ENCODE measurements at regions not wholly inside any gene's neighbourhood (a gene's known extent, or its start where the extent isn't known, plus 50 kb on each side); places are given as distances from the start of the nearest gene placed in this dataset.
A peak's percentile ranks its signal among the peaks of the same experiment; 100 is the strongest.

DNA sequence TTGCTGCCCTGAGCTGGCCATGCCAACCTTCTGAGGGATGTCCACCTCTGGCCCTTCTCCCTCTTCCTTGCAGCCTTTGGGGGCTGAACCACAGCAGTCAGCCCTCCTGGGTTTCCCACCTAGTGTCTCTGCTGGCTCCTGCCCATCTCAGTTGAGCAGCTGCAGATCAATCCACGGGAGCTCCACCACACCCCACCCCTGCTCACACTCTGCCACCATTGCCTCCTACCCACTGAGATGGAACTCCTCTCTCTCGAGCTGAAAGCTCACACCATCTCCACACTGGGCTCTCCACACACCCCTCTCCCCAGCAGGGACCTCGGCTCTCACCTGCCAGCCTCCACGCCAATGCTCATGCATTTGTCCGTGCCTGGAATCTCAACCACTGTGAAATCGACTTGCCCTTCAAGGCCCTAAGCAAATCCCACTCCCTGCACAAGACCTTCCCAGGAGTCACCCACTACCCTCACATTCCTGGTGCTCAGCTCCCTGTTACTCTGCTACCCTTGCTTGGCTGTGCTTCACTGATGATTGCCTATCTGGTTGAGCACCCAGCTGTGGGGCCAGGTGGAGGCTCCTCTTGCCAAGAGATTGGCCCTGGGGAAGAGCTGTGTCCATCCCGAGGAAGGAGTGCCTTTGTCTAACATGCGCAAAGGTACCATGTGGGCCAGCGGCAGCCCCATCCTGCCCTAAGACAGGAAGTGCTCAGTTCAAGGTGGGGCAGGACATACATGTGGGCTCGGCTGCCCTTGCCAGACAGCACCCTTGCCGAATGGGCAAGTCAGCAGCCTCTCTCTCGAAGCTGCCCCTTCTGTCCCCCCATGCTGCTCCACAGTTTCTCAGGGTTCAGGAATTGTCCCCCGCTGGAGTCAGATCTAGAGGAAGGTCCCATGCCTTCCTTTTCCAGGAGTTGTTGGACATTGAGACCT is 208.7 kb downstream of the CYP26B1 start:
- H3F3A ChIP-seq (replicated peaks; ENCODE audit: insufficient read depth): no peaks in the 10 kb centered on the region
- POLR2A ChIA-PET: no interaction called here
- H3K4me2 ChIP-seq: no peak overlapping the region
- no peaks in the 10 kb centered on the region for H3K79me2 ChIP-seq (ENCODE audit: insufficient read depth)
- 45% methylated on average over 13 of the region's 13 CpGs for WGBS (ENCODE audit: low lambda C conversion rate)
- H3K36me3 ChIP-seq (replicated peaks in 1 of 2; ENCODE audit: control insufficient read depth in 1 of 2, insufficient read depth in 2 of 2, low read length in 1 of 2): no peaks in the 10 kb centered on the region
- H2AFZ ChIP-seq (ENCODE audit: low read depth): no peak overlapping the region
- no peaks in the 10 kb centered on the region for H4K20me1 ChIP-seq (ENCODE audit: insufficient read depth)
- H3K9ac ChIP-seq: no peak overlapping the region
- H3K9me2 ChIP-seq: no peaks in the 10 kb centered on the region
- no peak overlapping the region for H3K4me3 ChIP-seq (ENCODE audit: low read depth in 2 of 2, low read length in 1 of 2)
- no peaks in the 10 kb centered on the region for H3K27me3 ChIP-seq (ENCODE audit: insufficient read depth)
- H3K27ac ChIP-seq (ENCODE audit: low read depth in 2 of 2, low read length in 1 of 2): no peak overlapping the region
- DNase-seq: peak; percentile 3
- CTCF ChIA-PET: interaction anchor here (1.2 to 5.2 kb wide), 3 partner anchors 15 to 641 kb away, joined by 4 to 39 read pairs (median 5); no protein-coding TSS in a partner anchor
- TF ChIP-seq FOXJ3 (CRISPR knock-in tag; IDR thresholded peaks at IDR 0.05): no peak
- TF ChIP-seq JUND (IDR thresholded peaks at IDR 0.05): no peak
- H3K9me3 ChIP-seq: no peaks in the 10 kb centered on the region
- H3K4me1 ChIP-seq (ENCODE audit: control insufficient read depth in 1 of 2, insufficient read depth in 2 of 2, low read depth in 1 of 2, low read length in 1 of 2): peaks cover 0 to 4% of the 10 kb centered on the region in 2 experiments; a peak in 1 of 4 replicates

GRCh38 chr2:71938108-71938507 is 209.6 kb downstream of the CYP26B1 start:
- H3K4me1 ChIP-seq (ENCODE audit: control insufficient read depth in 1 of 2, insufficient read depth in 2 of 2, low read depth in 1 of 2, low read length in 1 of 2): peaks cover 0 to 4% of the 10 kb centered on the region in 2 experiments; a peak in 1 of 4 replicates
- CTCF ChIA-PET: interaction anchor here (1.2 to 5.2 kb wide), 4 partner anchors 14 to 641 kb away, joined by 3 to 39 read pairs (median 4); no protein-coding TSS in a partner anchor

More at GRCh38 chr2:71938108-71938507, 209.6 kb downstream of the CYP26B1 start:
- peak; percentile 4 for DNase-seq
- Histone ChIP-seq H3K9me2 (no peaks in the 10 kb centered on the region), H3K36me3 (replicated peaks in 1 of 2; ENCODE audit: control insufficient read depth in 1 of 2, insufficient read depth in 2 of 2, low read length in 1 of 2) (no peaks in the 10 kb centered on the region), H4K20me1 (ENCODE audit: insufficient read depth) (no peaks in the 10 kb centered on the region), H3K27me3 (ENCODE audit: insufficient read depth) (no peaks in the 10 kb centered on the region), H2AFZ (ENCODE audit: low read depth) (no peak overlapping the region), H3K4me3 (ENCODE audit: low read depth in 2 of 2, low read length in 1 of 2) (no peak overlapping the region), H3K4me2 (no peak overlapping the region), H3K9me3 (no peaks in the 10 kb centered on the region), H3K79me2 (ENCODE audit: insufficient read depth) (no peaks in the 10 kb centered on the region), H3F3A (replicated peaks; ENCODE audit: insufficient read depth) (no peaks in the 10 kb centered on the region), H3K27ac (ENCODE audit: low read depth in 2 of 2, low read length in 1 of 2) (no peak overlapping the region), H3K9ac (no peak overlapping the region)
- 22% methylated on average over 1 of the region's 1 CpG for WGBS (ENCODE audit: low lambda C conversion rate)
- POLR2A ChIA-PET: no interaction called here
- TF ChIP-seq ELF1 (IDR thresholded peaks at IDR 0.05): no peak
- TF ChIP-seq POLR2AphosphoS5 (IDR thresholded peaks at IDR 0.05; ENCODE audit: low read depth, low read length): no peak
- no peak for TF ChIP-seq SMC3 (IDR thresholded peaks at IDR 0.05; ENCODE audit: low read depth, low read length)
- TF ChIP-seq, protein P1, sequence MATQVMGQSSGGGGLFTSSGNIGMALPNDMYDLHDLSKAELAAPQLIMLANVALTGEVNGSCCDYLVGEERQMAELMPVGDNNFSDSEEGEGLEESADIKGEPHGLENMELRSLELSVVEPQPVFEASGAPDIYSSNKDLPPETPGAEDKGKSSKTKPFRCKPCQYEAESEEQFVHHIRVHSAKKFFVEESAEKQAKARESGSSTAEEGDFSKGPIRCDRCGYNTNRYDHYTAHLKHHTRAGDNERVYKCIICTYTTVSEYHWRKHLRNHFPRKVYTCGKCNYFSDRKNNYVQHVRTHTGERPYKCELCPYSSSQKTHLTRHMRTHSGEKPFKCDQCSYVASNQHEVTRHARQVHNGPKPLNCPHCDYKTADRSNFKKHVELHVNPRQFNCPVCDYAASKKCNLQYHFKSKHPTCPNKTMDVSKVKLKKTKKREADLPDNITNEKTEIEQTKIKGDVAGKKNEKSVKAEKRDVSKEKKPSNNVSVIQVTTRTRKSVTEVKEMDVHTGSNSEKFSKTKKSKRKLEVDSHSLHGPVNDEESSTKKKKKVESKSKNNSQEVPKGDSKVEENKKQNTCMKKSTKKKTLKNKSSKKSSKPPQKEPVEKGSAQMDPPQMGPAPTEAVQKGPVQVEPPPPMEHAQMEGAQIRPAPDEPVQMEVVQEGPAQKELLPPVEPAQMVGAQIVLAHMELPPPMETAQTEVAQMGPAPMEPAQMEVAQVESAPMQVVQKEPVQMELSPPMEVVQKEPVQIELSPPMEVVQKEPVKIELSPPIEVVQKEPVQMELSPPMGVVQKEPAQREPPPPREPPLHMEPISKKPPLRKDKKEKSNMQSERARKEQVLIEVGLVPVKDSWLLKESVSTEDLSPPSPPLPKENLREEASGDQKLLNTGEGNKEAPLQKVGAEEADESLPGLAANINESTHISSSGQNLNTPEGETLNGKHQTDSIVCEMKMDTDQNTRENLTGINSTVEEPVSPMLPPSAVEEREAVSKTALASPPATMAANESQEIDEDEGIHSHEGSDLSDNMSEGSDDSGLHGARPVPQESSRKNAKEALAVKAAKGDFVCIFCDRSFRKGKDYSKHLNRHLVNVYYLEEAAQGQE (IDR thresholded peaks at IDR 0.05; ENCODE audit: low read depth, low read length): no peak
- no peak for TF ChIP-seq RFX5 (IDR thresholded peaks at IDR 0.05; ENCODE audit: low read length)
- TF ChIP-seq MXI1 (IDR thresholded peaks at IDR 0.05; ENCODE audit: low read depth, low read length): no peak
- TF ChIP-seq MEF2A (IDR thresholded peaks at IDR 0.05; ENCODE audit: borderline replicate concordance, low read depth): no peak
- TF ChIP-seq, protein P2, sequence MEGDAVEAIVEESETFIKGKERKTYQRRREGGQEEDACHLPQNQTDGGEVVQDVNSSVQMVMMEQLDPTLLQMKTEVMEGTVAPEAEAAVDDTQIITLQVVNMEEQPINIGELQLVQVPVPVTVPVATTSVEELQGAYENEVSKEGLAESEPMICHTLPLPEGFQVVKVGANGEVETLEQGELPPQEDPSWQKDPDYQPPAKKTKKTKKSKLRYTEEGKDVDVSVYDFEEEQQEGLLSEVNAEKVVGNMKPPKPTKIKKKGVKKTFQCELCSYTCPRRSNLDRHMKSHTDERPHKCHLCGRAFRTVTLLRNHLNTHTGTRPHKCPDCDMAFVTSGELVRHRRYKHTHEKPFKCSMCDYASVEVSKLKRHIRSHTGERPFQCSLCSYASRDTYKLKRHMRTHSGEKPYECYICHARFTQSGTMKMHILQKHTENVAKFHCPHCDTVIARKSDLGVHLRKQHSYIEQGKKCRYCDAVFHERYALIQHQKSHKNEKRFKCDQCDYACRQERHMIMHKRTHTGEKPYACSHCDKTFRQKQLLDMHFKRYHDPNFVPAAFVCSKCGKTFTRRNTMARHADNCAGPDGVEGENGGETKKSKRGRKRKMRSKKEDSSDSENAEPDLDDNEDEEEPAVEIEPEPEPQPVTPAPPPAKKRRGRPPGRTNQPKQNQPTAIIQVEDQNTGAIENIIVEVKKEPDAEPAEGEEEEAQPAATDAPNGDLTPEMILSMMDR (IDR thresholded peaks at IDR 0.05): no peak
- TF ChIP-seq NFIC (IDR thresholded peaks at IDR 0.05; ENCODE audit: borderline replicate concordance): no peak
- no peak for TF ChIP-seq GABPA (IDR thresholded peaks at IDR 0.05; ENCODE audit: low read depth)
- TF ChIP-seq FOXM1 (IDR thresholded peaks at IDR 0.05; ENCODE audit: low read depth): no peak
- no peak for TF ChIP-seq YY1 (IDR thresholded peaks at IDR 0.05; ENCODE audit: low read depth)
- no peak for TF ChIP-seq SIN3A (IDR thresholded peaks at IDR 0.05; ENCODE audit: borderline replicate concordance, low read depth, low read length)
- TF ChIP-seq IRF3 (IDR thresholded peaks at IDR 0.05; ENCODE audit: low read depth, low read length): no peak

Measured in SK-N-SH (cell line).